ENCODE measurements at regions not wholly inside any gene's neighbourhood (a gene's known extent, or its start where the extent isn't known, plus 50 kb on each side); places are given as distances from the start of the nearest gene placed in this dataset.
"Not testable (repeated sequence)": the region's sequence is repeated elsewhere in the genome, so short reads cannot be mapped to it uniquely, and the experiment has no call there.

- Mint-ChIP-seq H3K4me1 (ENCODE audit: low read depth) (no peaks in the 10 kb centered on the region), H3K27ac (no peak overlapping the region), H3K36me3 (ENCODE audit: low read depth) (no peaks in the 10 kb centered on the region), H3K4me3 (no peak overlapping the region), H3K27me3 (no peaks in the 10 kb centered on the region), H3K9me3 (peaks cover 20% of the 10 kb centered on the region)
- no peak for DNase-seq
Measured at GRCh38 chr2:126050991-126051736, 604.8 kb upstream of the GYPC start.

- H3K4me3 Mint-ChIP-seq; H3K4me1 Mint-ChIP-seq (ENCODE audit: low read depth): not testable (repeated sequence)
- H3K9me3 Mint-ChIP-seq, result peaks cover 20% of the 10 kb centered on the region
Measured at GRCh38 chr2:126051737-126052240, 604.2 kb upstream of the GYPC start.

GRCh38 chr2:126059379-126059778 lies 596.6 kb upstream of the GYPC start:
- Mint-ChIP-seq H3K27ac (no peak overlapping the region), H3K9me3 (peaks cover 42% of the 10 kb centered on the region), H3K4me1 (ENCODE audit: low read depth) (no peaks in the 10 kb centered on the region), H3K4me3 (no peak overlapping the region), H3K27me3 (no peaks in the 10 kb centered on the region), H3K36me3 (ENCODE audit: low read depth) (no peaks in the 10 kb centered on the region)
- no peak for DNase-seq

More at GRCh38 chr2:126051737-126052240, 604.2 kb upstream of the GYPC start:
- H3K27me3 Mint-ChIP-seq; DNase-seq; H3K27ac Mint-ChIP-seq; H3K36me3 Mint-ChIP-seq (ENCODE audit: low read depth): not testable (repeated sequence)

DNA sequence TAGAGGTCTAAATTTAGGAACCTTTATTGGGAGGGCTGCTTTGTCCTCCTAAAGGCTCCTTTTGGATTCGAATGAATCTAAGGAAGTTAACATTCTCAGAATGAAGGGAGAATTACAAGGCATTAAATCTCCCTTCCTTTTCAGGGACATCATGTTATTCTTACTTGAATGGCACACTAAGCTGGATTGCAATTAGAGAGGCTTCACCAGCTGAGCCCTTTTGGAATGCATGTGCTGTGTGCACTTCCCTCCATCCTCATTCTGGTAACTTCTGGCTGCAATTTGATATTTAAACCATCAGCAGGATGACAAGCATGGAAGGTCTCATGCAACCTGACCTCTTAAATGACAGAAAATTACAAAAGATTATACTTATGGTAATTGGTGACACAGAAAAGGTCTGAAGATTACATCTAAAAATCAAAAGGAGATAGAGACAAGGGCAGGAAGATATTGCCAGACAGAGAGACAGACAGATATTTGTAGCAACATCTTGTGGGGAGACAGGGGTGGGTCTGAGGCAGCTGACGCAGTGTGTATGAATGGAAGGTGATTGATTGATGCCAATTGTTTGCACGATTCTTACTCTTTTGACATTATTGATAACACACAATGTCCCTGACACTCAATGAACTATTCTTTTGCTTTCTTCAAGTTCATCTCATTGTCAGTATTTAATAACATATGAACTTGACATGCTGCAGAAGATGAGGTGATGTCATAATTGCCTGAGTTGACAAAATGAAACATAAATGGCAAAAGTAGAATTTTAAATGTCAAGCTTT lies 570.8 kb upstream of the GYPC start:
- Mint-ChIP-seq H3K27ac (no peak overlapping the region), H3K27me3 (no peaks in the 10 kb centered on the region), H3K4me3 (no peak overlapping the region), H3K4me1 (ENCODE audit: low read depth) (no peaks in the 10 kb centered on the region), H3K9me3 (no peaks in the 10 kb centered on the region), H3K36me3 (ENCODE audit: low read depth) (no peaks in the 10 kb centered on the region)
- DNase-seq, result no peak

DNA sequence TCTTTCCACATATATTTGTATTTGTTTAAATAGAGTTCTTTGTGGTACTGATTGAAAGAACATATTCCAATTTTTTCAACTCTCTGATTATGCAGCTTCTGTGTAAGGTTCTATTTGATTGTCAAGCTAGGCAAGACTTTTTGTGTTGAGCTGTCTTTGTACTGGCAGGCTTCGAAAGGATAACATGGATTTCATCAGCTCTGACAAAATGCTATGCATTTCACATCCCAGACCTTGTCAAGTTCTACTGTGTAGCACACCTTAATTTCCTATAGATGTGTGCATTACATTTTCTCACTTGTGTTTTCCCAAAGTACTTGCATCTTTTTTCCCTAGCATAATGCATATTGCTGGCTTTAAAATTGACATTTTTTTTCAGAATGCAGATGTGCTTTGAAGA lies 555.0 kb upstream of the GYPC start:
- no peaks in the 10 kb centered on the region for H3K4me1 Mint-ChIP-seq (ENCODE audit: low read depth)
- H3K36me3 Mint-ChIP-seq (ENCODE audit: low read depth), result no peaks in the 10 kb centered on the region
- H3K9me3 Mint-ChIP-seq, result peaks cover 5% of the 10 kb centered on the region
- H3K4me3 Mint-ChIP-seq, result no peak overlapping the region
- DNase-seq, result no peak
- no peak overlapping the region for H3K27ac Mint-ChIP-seq
- no peaks in the 10 kb centered on the region for H3K27me3 Mint-ChIP-seq

DNA sequence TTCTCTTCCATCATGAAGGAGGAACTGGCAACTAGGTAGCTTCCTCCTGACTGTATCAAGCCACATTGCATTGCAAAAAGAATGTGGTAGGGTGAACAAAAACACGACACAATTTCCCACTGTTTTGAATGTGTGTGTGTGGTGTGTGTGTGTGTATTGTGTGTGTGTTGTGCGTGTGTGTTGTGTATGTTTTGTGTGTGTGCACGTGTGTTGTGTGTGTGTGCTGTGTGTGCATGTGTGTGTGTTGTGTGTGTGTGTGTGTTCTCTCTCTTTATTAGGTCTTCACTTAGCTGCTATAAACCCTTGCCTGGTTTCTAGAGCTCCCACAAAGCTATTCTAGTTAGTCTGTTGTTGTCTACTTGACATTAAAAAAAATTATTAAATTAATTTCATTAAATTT lies 550.0 kb upstream of the GYPC start:
- Mint-ChIP-seq H3K4me3 (no peak overlapping the region), H3K4me1 (ENCODE audit: low read depth) (no peaks in the 10 kb centered on the region), H3K27ac (no peak overlapping the region), H3K36me3 (ENCODE audit: low read depth) (no peaks in the 10 kb centered on the region), H3K9me3 (peaks cover 6% of the 10 kb centered on the region), H3K27me3 (no peaks in the 10 kb centered on the region)
- DNase-seq, result no peak

DNA sequence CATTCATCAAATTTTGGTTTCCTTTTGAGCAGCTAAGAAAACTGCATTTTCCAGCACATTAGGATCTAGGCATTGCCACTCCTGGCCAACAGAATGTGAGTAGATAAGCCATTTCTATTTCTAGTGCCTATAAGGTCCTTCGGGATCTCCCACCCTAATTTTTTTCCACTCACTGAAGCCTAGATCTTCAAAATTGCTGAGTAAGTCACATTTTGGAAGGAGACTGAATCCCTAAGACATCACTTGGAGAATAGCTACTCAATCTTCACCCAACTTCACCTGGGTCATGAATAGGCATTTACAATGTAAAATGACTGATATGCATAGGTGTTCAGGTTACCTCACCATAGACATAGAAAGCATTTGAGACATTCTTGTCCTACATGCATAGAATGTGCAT lies 548.1 kb upstream of the GYPC start:
- H3K27me3 Mint-ChIP-seq, result no peaks in the 10 kb centered on the region
- no peak for DNase-seq
- H3K36me3 Mint-ChIP-seq (ENCODE audit: low read depth), result no peaks in the 10 kb centered on the region
- peaks cover 6% of the 10 kb centered on the region for H3K9me3 Mint-ChIP-seq
- H3K27ac Mint-ChIP-seq, result no peak overlapping the region
- H3K4me1 Mint-ChIP-seq (ENCODE audit: low read depth), result no peaks in the 10 kb centered on the region
- no peak overlapping the region for H3K4me3 Mint-ChIP-seq

GRCh38 chr2:126115975-126116374 lies 540.0 kb upstream of the GYPC start:
- no peaks in the 10 kb centered on the region for H3K9me3 Mint-ChIP-seq
- H3K27me3 Mint-ChIP-seq, result no peaks in the 10 kb centered on the region
- H3K4me3 Mint-ChIP-seq, result no peak overlapping the region
- H3K36me3 Mint-ChIP-seq (ENCODE audit: low read depth), result no peaks in the 10 kb centered on the region
- no peak for DNase-seq
- no peak overlapping the region for H3K27ac Mint-ChIP-seq
- no peaks in the 10 kb centered on the region for H3K4me1 Mint-ChIP-seq (ENCODE audit: low read depth)

GRCh38 chr2:126117886-126118285 lies 538.1 kb upstream of the GYPC start:
- no peaks in the 10 kb centered on the region for H3K36me3 Mint-ChIP-seq (ENCODE audit: low read depth)
- H3K9me3 Mint-ChIP-seq, result no peaks in the 10 kb centered on the region
- H3K4me3 Mint-ChIP-seq, result no peak overlapping the region
- no peak overlapping the region for H3K27ac Mint-ChIP-seq
- H3K4me1 Mint-ChIP-seq (ENCODE audit: low read depth), result no peaks in the 10 kb centered on the region
- DNase-seq, result no peak
- H3K27me3 Mint-ChIP-seq, result no peaks in the 10 kb centered on the region

GRCh38 chr2:126145752-126146151 lies 510.2 kb upstream of the GYPC start:
- H3K36me3 Mint-ChIP-seq (ENCODE audit: low read depth), result no peaks in the 10 kb centered on the region
- peaks cover 8% of the 10 kb centered on the region for H3K9me3 Mint-ChIP-seq
- DNase-seq, result no peak
- no peak overlapping the region for H3K4me3 Mint-ChIP-seq
- no peak overlapping the region for H3K27ac Mint-ChIP-seq
- H3K27me3 Mint-ChIP-seq, result no peaks in the 10 kb centered on the region
- no peaks in the 10 kb centered on the region for H3K4me1 Mint-ChIP-seq (ENCODE audit: low read depth)

DNA sequence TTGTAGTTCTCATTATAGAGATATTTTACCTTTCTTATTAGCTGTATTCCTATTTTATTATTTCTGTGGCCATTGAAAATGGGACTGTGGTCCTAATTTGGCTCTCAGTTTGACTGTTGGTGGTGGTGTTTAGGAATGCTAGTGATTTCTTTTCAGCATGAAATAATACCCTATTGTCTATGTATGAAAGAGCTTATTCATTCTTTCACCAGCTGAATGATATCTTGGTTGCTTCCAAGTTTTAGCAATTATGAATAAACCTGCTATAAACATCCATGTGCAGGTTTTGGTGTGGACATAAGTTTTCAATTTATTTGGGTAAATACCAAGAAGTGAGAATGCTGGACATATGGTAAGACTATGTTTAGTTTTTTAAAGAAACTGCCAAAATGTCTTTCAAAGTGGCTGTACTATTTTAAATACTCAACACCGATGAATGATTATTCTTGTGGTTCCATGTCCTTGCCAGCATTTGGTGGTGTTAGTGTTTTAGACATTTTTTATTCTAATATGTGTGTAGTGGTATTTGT lies 501.6 kb upstream of the GYPC start:
- Mint-ChIP-seq H3K27me3 (no peaks in the 10 kb centered on the region), H3K36me3 (ENCODE audit: low read depth) (no peaks in the 10 kb centered on the region), H3K9me3 (peaks cover 3% of the 10 kb centered on the region)

DNA sequence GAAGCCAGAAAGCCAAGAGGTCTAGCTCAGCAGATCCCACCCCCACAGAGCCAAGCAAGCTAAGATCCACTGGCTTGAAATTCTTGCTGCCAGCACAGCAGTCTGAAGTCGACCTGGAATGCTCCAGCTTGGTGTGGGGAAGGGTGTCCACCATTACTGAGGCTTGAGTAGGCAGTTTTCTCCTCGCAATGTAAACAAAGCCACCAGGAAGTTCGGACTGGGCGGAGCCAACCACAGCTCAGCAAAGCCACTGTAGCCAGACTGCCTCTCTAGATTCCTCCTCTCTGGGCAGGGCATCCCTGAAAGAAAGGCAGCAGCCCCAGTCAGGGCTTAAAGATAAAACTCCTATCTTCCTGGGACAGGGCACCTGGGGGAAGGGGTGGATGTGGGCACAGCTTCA lies 495.0 kb upstream of the GYPC start:
- not testable (repeated sequence) for H3K27ac Mint-ChIP-seq; H3K36me3 Mint-ChIP-seq (ENCODE audit: low read depth); H3K27me3 Mint-ChIP-seq; H3K9me3 Mint-ChIP-seq; H3K4me3 Mint-ChIP-seq; DNase-seq; H3K4me1 Mint-ChIP-seq (ENCODE audit: low read depth)

More for the DNA sequence above, 501.6 kb upstream of the GYPC start:
- Mint-ChIP-seq H3K4me3 (no peak overlapping the region), H3K27ac (no peak overlapping the region), H3K4me1 (ENCODE audit: low read depth) (no peaks in the 10 kb centered on the region)
- DNase-seq, result no peak

- Mint-ChIP-seq H3K4me3 (no peak overlapping the region), H3K27me3 (no peaks in the 10 kb centered on the region), H3K4me1 (ENCODE audit: low read depth) (no peaks in the 10 kb centered on the region), H3K27ac (no peak overlapping the region), H3K9me3 (no peaks in the 10 kb centered on the region), H3K36me3 (ENCODE audit: low read depth) (no peaks in the 10 kb centered on the region)
- DNase-seq, result no peak
Measured at GRCh38 chr2:126172631-126173184, 483.2 kb upstream of the GYPC start.

DNA sequence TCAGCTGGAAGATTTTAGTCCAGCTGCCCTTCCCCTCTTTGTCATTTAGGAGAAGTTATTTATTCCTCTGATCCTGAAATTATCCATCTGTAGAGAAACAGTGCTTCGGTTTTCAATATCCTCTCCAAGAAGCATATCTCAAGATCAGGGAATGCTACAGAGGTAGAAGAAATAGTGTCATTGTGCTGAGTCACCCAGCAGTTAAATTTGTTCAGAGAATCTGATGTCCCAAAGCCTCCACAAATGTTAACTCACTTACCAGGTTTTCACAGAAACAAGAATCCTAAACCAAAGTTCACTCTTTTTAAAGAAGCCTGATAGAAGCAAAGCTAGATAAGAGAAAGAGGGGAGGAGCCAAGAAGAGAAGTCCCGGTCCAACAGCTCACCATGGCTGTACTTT lies 480.7 kb upstream of the GYPC start:
- H3K27me3 Mint-ChIP-seq, result no peaks in the 10 kb centered on the region
- no peaks in the 10 kb centered on the region for H3K9me3 Mint-ChIP-seq
- H3K36me3 Mint-ChIP-seq (ENCODE audit: low read depth), result no peaks in the 10 kb centered on the region
- no peak overlapping the region for H3K27ac Mint-ChIP-seq
- DNase-seq, result no peak
- H3K4me1 Mint-ChIP-seq (ENCODE audit: low read depth), result no peaks in the 10 kb centered on the region
- no peak overlapping the region for H3K4me3 Mint-ChIP-seq

GRCh38 chr2:126177479-126177878 lies 478.5 kb upstream of the GYPC start:
- Mint-ChIP-seq H3K4me1 (ENCODE audit: low read depth) (no peaks in the 10 kb centered on the region), H3K36me3 (ENCODE audit: low read depth) (no peaks in the 10 kb centered on the region), H3K27me3 (no peaks in the 10 kb centered on the region), H3K9me3 (no peaks in the 10 kb centered on the region), H3K27ac (no peak overlapping the region), H3K4me3 (no peak overlapping the region)
- DNase-seq, result no peak
